Kidney (tissue), 13 donors: ENCODE measurements at regions not wholly inside any gene's neighbourhood (a gene's known extent, or its start where the extent isn't known, plus 50 kb on each side); places are given as distances from the start of the nearest gene placed in this dataset.

Experiments
- DNase-seq, 5 donors: peaks; one replicate each; pipeline ENCODE4 v3.0.0-alpha.2; 2013 to 2020
- FAIRE-seq: peaks from 2 replicates; lab custom pipeline; 2012; peaks lifted over from hg19 to GRCh38; lab: Jason Lieb, UNC
- H3K27ac ChIP-seq, 2 donors: one replicate each; pipeline ENCODE4 v1.7.0; 2013; ENCODE audit warnings: low read depth in 2 of 2, low read length in 2 of 2, inconsistent platforms in 1 of 2
- H3K27me3 ChIP-seq: one replicate; pipeline ENCODE4 v1.7.1; 2013; ENCODE audit warnings: low read length, inconsistent platforms; ENCODE audit not compliant: control insufficient read depth, insufficient read depth
- H3K36me3 ChIP-seq, 3 donors: one replicate each; pipeline versions ENCODE4 v1.7.0 to v1.7.1; 2013; ENCODE audit warnings: low read length in 3 of 3, control low read depth in 1 of 3, inconsistent platforms in 1 of 3; ENCODE audit not compliant: insufficient read depth in 3 of 3, control insufficient read depth in 2 of 3
- H3K4me1 ChIP-seq, 3 donors: one replicate each; pipeline versions ENCODE4 v1.7.0 to v1.7.1; 2013; ENCODE audit warnings: low read length in 3 of 3, inconsistent platforms in 1 of 3, low read depth in 1 of 3; ENCODE audit not compliant: control insufficient read depth in 2 of 3, insufficient read depth in 2 of 3
- H3K4me3 ChIP-seq, 3 donors: one replicate each; pipeline versions ENCODE4 v1.7.0 to v1.8.1; 2013; ENCODE audit warnings: low read length in 3 of 3, control low read depth in 1 of 3, inconsistent platforms in 1 of 3
- H3K9ac ChIP-seq, 3 donors: one replicate each; pipeline versions ENCODE4 v1.7.0 to v1.7.1; 2013; ENCODE audit warnings: low read length in 3 of 3, control low read depth in 1 of 3, inconsistent platforms in 1 of 3
- H3K9me3 ChIP-seq, 3 donors: one replicate each; pipeline versions ENCODE4 v1.7.0 to v1.7.1; 2013; ENCODE audit warnings: low read length in 3 of 3, control low read depth in 1 of 3, inconsistent platforms in 1 of 3; ENCODE audit not compliant: control insufficient read depth in 2 of 3, insufficient read depth in 1 of 3
- intact Hi-C: fragments of 100-400 bp; cut with DNase I; formaldehyde crosslinking; loops from one replicate; pipeline ENCODE4 v1.11.1; 2022
- TF ChIP-seq, protein P1 (sequence below): IDR thresholded peaks from 3 replicates; pipeline ENCODE4 v1.5.1; 2012; ENCODE audit warnings: mild to moderate bottlenecking, moderate library complexity, borderline replicate concordance; ENCODE audit not compliant: insufficient read depth; ENCODE audit errors: extremely low read depth
- donor health status: control.
- donor health status: control.
- donor health status: control.
- donor health status: control.
- donor health status: control.
- donor health status: DM: yes; HTN: yes; CAD: no.
- donor health status: Normal renal cell carcinoma (clear cell type).

DNA sequence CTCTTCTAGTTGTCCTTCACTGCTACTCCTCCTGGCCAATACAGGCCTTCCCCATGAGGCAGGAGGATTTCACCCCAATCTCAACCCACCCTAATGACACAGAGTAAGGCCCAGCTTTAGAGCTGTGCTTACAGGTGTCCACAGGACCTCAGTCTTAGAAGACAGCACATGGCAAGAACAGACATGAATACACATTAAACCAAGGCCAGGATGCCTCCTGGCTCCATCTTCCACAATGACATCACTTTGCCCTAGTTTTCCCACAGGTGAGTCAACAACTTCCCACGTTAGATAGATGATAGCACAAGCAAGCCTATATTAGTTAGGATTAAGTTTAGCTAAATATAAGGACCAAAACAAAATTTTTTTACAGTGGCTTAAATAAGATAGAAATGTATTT, 63.8 kb upstream of the NOCT start:
- Histone ChIP-seq H3K27ac (no peak overlapping the region), H3K4me1 (peaks cover 0 to 2% (median 2%) of the 10 kb centered on the region in 3 donors), H3K9me3 (no peaks in the 10 kb centered on the region), H3K36me3 (no peaks in the 10 kb centered on the region), H3K4me3 (no peak overlapping the region), H3K27me3 (no peaks in the 10 kb centered on the region), H3K9ac (no peak overlapping the region)
- intact Hi-C loops: no loop called here
- TF ChIP-seq, protein P1, sequence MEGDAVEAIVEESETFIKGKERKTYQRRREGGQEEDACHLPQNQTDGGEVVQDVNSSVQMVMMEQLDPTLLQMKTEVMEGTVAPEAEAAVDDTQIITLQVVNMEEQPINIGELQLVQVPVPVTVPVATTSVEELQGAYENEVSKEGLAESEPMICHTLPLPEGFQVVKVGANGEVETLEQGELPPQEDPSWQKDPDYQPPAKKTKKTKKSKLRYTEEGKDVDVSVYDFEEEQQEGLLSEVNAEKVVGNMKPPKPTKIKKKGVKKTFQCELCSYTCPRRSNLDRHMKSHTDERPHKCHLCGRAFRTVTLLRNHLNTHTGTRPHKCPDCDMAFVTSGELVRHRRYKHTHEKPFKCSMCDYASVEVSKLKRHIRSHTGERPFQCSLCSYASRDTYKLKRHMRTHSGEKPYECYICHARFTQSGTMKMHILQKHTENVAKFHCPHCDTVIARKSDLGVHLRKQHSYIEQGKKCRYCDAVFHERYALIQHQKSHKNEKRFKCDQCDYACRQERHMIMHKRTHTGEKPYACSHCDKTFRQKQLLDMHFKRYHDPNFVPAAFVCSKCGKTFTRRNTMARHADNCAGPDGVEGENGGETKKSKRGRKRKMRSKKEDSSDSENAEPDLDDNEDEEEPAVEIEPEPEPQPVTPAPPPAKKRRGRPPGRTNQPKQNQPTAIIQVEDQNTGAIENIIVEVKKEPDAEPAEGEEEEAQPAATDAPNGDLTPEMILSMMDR: no peak
- FAIRE-seq (no peak), DNase-seq (no peak)

- Histone ChIP-seq H3K27ac (no peak overlapping the region), H3K9me3 (no peaks in the 10 kb centered on the region), H3K27me3 (no peaks in the 10 kb centered on the region), H3K36me3 (no peaks in the 10 kb centered on the region), H3K4me1 (peaks cover 0 to 2% (median 2%) of the 10 kb centered on the region in 3 donors), H3K9ac (no peak overlapping the region), H3K4me3 (no peak overlapping the region)
- intact Hi-C loops: no loop called here
- FAIRE-seq (no peak), DNase-seq (no peak)
- TF ChIP-seq, protein P1: no peak
Observed at GRCh38 chr4:138949866-138950265, 65.7 kb upstream of the NOCT start.

DNA sequence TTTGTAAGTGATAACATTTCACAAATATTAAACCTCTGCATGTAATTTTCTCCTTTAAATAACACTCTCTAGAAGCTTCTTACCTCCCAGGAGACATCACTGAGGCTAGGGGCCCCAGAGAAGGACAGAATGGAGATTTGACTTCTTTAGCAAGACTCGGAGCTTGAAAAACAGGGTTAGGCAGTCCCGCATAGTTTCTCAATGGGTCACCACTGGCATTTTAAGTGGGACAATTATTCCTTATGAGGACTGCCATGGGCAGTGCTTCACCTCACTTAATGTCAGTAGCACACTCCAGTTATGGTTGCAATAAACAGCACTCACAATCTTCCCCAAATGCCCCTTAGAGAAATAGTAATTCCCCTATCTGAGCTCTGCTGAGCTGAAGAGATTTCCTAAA, 66.7 kb upstream of the NOCT start:
- H3K4me1 ChIP-seq: no peaks in the 10 kb centered on the region
- TF ChIP-seq, protein P1: no peak
- H3K4me3 ChIP-seq: no peak overlapping the region
- intact Hi-C loops: no loop called here
- DNase-seq: no peak
- H3K9me3 ChIP-seq: no peaks in the 10 kb centered on the region
- no peak for FAIRE-seq
- no peak overlapping the region for H3K27ac ChIP-seq
- no peaks in the 10 kb centered on the region for H3K27me3 ChIP-seq
- no peaks in the 10 kb centered on the region for H3K36me3 ChIP-seq
- H3K9ac ChIP-seq: no peak overlapping the region

- intact Hi-C loops: no loop called here
- Histone ChIP-seq H3K36me3 (no peaks in the 10 kb centered on the region), H3K4me3 (no peak overlapping the region), H3K4me1 (no peaks in the 10 kb centered on the region), H3K9me3 (no peaks in the 10 kb centered on the region), H3K9ac (no peak overlapping the region), H3K27ac (no peak overlapping the region), H3K27me3 (no peaks in the 10 kb centered on the region)
- TF ChIP-seq, protein P1: no peak
- FAIRE-seq (no peak), DNase-seq (no peak)
Observed at GRCh38 chr4:138946306-138946705, 69.3 kb upstream of the NOCT start.
